Testis (tissue), 2 donors: ENCODE measurements at regions not wholly inside any gene's neighbourhood (a gene's known extent, or its start where the extent isn't known, plus 50 kb on each side); places are given as distances from the start of the nearest gene placed in this dataset.
"Not testable (repeated sequence)": the region's sequence is repeated elsewhere in the genome, so short reads cannot be mapped to it uniquely, and the experiment has no call there.

Experiments
- DNase-seq: peaks from one replicate; pipeline ENCODE4 v3.0.0-alpha.2; 2019
- H3K27ac ChIP-seq, 2 donors: fragments of 200-600 bp; sonication (generic); one replicate each; pipeline ENCODE4 v1.5.1; 2019
- H3K27me3 ChIP-seq: fragments of 200-600 bp; sonication (generic); one replicate; pipeline ENCODE4 v1.5.1; 2019
- H3K36me3 ChIP-seq: fragments of 200-600 bp; sonication (generic); one replicate; pipeline ENCODE4 v1.5.1; 2017; ENCODE audit warnings: low read depth; ENCODE audit errors: missing control alignments
- H3K4me1 ChIP-seq: fragments of 200-600 bp; sonication (generic); one replicate; pipeline ENCODE4 v1.5.1; 2019
- H3K4me3 ChIP-seq, 2 donors: fragments of 200-600 bp; sonication (generic); one replicate each; pipeline ENCODE4 v1.5.1; 2017 to 2019
- H3K9me3 ChIP-seq: fragments of 200-600 bp; sonication (generic); one replicate; pipeline ENCODE4 v1.5.1; 2017
- POLR2A ChIP-seq: fragments of 450-650 bp; IDR thresholded peaks from one replicate; pipeline ENCODE4 v1.6.1; 2017; ENCODE audit warnings: antibody characterized with exemption, mild to moderate bottlenecking, moderate library complexity
- WGBS, 2 donors: methylation state at CpG; one replicate each; pipeline ENCODE4 v1.1.5; 2018; 5-methylcytosine and 5-hydroxymethylcytosine counted together
- intact Hi-C: fragments of 100-400 bp; cut with DNase I; formaldehyde crosslinking; loops from one replicate; pipeline ENCODE4 v1.15.1; 2023; ENCODE audit warnings: low total_unique reads
- TF ChIP-seq, protein P1 (sequence below), 3 experiments: fragments of 450-650 bp in 2 of 3; fragments of 200-600 bp in 1 of 3; sonication (generic) in 1 of 3; IDR thresholded peaks; one replicate each; pipeline ENCODE4 v1.5.1; 2016 to 2019; ENCODE audit warnings: antibody characterized with exemption in 3 of 3, mild to moderate bottlenecking in 2 of 3, moderate library complexity in 1 of 3

DNA sequence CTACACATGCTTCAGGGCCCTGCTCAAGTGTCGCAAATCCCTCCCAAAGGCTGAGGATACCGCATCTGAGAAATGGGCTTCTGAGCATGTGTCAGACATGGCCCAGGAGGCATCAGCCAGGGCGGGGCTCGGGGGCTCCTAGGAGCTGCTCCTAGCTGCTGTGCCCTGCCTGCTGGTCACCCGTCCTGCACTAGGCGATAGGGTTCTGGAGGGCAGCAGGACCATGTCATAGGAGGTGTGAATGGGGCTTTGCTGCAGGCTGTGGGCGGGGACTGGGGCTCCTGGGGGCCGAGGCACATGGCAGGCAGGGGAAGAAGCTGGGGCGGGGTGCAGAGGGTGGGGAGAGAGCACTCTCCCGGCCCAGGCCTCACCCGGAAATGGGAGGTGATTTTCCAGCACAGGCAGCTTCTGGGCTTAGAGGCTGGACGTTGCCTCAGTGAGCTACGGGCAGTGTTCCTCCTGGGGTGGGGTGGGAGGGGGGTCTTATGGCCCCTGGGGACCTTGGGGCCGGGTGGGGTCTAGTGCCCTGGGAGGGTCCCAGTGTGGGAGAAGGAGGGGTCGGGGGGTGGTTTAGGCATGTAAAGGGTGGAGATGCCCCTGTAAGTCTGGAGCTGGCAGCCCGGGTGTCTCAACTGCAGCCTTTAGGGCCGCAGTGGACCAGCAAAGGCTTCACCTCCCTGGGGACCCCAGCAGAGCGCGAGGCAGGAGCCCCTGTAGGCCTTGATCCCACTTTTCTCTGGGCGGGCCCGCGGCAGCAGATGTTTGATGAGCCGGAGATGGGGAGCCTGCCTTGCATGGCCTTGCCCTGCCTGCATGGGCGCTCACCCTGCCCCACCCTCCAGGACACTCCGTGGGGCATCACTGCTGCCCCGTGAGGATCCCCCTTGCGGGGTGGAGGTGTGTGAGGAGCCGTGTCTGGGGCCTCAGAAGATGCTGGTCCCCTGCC lies 98.6 kb upstream of the LRPAP1 start:
- Histone ChIP-seq H3K27ac (no peak overlapping the region), H3K27me3 (no peaks in the 10 kb centered on the region), H3K4me1 (peaks cover 4% of the 10 kb centered on the region), H3K9me3 (no peaks in the 10 kb centered on the region), H3K4me3 (no peak overlapping the region), H3K36me3 (no peaks in the 10 kb centered on the region)
- DNase-seq = no peak
- TF ChIP-seq POLR2A = no peak
- TF ChIP-seq, protein P1, sequence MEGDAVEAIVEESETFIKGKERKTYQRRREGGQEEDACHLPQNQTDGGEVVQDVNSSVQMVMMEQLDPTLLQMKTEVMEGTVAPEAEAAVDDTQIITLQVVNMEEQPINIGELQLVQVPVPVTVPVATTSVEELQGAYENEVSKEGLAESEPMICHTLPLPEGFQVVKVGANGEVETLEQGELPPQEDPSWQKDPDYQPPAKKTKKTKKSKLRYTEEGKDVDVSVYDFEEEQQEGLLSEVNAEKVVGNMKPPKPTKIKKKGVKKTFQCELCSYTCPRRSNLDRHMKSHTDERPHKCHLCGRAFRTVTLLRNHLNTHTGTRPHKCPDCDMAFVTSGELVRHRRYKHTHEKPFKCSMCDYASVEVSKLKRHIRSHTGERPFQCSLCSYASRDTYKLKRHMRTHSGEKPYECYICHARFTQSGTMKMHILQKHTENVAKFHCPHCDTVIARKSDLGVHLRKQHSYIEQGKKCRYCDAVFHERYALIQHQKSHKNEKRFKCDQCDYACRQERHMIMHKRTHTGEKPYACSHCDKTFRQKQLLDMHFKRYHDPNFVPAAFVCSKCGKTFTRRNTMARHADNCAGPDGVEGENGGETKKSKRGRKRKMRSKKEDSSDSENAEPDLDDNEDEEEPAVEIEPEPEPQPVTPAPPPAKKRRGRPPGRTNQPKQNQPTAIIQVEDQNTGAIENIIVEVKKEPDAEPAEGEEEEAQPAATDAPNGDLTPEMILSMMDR (IDR thresholded peaks at IDR 0.05) = no peak
- intact Hi-C loops = no loop called here
- WGBS, 2 donors = 66% methylated on average over 24 of the region's 28 CpGs; no CpG with 5 or more reads in 1 of the 2 donors

DNA sequence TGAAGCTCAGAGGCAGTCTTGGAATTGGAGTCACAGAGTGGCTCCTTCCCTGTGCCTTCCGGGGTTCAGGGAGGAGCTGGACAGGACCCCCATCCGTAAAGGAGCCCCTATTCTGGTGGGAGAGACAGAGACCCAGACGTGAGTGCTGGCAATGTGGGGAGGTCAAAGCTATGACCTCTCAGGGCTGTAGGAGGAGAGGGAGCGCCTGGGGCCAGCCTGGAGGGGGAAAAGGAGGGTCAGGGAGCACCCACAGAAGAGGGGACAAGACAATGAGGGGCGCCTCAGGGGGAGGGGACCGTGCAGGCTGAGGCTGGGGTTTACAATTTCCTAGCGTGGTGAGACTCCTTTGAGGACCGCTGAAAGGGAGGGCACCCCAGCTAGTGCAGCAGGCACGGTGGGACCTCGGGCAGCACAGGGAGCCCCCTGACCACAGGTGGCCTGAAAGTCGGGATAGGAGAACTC lies 97.9 kb upstream of the LRPAP1 start:
- TF ChIP-seq, protein P1 (IDR thresholded peaks at IDR 0.05) = no peak
- no peak for TF ChIP-seq POLR2A
- WGBS, 2 donors = 62 to 67% methylated on average over 10 to 11 of the region's 11 CpGs
- H3K9me3 ChIP-seq = no peaks in the 10 kb centered on the region
- intact Hi-C loops = no loop called here
- no peaks in the 10 kb centered on the region for H3K36me3 ChIP-seq
- H3K27me3 ChIP-seq = no peaks in the 10 kb centered on the region
- no peak overlapping the region for H3K27ac ChIP-seq
- DNase-seq = no peak
- peaks cover 4% of the 10 kb centered on the region for H3K4me1 ChIP-seq
- no peak overlapping the region for H3K4me3 ChIP-seq

DNA sequence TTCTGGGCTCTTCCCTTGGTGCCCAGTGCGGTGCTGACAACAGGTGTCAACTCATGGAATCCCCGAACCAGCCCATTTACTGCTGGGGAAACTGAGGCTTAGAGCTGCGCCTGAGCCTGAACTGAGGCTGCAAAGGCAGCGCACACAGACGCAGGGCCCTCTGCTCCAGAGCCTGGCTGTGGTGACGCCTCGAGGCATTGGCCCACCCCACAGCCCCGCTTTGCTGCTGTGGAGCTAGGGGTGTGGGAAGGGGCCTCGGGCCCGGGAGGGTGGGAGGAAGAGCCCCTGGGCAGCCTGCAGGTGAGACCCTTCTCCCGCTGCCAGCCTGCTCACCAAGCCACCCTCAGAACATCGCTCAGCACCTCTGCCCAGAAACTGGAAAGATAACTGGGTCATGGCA lies 97.4 kb upstream of the LRPAP1 start:
- DNase-seq = no peak
- TF ChIP-seq POLR2A = no peak
- TF ChIP-seq, protein P1 (IDR thresholded peaks at IDR 0.05) = no peak
- intact Hi-C loops = no loop called here
- H3K4me3 ChIP-seq = no peak overlapping the region
- H3K27me3 ChIP-seq = no peaks in the 10 kb centered on the region
- H3K9me3 ChIP-seq = no peaks in the 10 kb centered on the region
- H3K4me1 ChIP-seq = peaks cover 4% of the 10 kb centered on the region
- H3K27ac ChIP-seq = no peak overlapping the region
- WGBS, 2 donors = 89 to 96% methylated on average over 6 to 12 of the region's 12 CpGs
- no peaks in the 10 kb centered on the region for H3K36me3 ChIP-seq

DNA sequence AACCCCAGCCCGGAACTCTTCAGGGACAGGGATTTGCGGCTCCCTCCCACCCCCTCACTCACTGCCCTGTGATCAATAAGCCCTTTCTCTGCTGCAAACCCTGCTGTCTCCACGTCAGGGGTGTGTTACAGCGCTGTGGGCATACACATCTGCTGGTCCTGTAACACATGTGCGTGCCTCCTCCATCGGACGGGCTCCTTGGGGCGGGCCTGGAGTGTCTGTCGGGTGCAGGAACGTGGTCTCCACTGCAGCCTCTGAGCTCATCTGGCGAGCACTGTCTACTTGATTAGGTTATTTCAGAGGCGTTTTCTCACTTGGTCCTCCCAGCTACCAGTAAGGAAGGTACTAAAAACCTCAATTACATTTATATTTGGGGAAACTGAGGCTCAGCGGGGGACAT lies 97.0 kb upstream of the LRPAP1 start:
- H3K36me3 ChIP-seq, H3K4me1 ChIP-seq, intact Hi-C loops, H3K27ac ChIP-seq, H3K4me3 ChIP-seq, DNase-seq, H3K9me3 ChIP-seq, H3K27me3 ChIP-seq: not testable (repeated sequence)
- 93 to 98% methylated on average over 11 to 13 of the region's 13 CpGs for WGBS, 2 donors

DNA sequence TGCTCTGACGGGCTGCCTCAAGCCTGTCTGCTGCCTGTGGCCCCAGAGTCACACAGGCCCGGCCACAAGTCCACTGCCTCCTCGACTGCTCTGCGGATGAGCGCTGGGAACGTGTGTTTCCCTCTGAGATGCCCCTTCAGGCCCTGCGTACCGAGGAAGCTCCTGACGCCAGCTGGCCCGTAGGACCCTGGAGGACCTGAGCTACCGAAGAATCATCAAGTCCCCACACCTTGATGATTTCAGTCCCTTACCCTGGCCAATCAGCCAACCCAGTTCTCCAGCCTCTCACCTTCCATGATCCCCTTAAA lies 96.6 kb upstream of the LRPAP1 start:
- DNase-seq = no peak
- 88 to 100% methylated on average over 4 to 11 of the region's 11 CpGs for WGBS, 2 donors
- Histone ChIP-seq H3K27me3 (no peaks in the 10 kb centered on the region), H3K27ac (no peak overlapping the region), H3K4me3 (no peak overlapping the region), H3K9me3 (no peaks in the 10 kb centered on the region), H3K36me3 (no peaks in the 10 kb centered on the region), H3K4me1 (peaks cover 4% of the 10 kb centered on the region)
- intact Hi-C loops = no loop called here
- TF ChIP-seq, protein P1 (IDR thresholded peaks at IDR 0.05) = no peak
- TF ChIP-seq POLR2A = no peak

DNA sequence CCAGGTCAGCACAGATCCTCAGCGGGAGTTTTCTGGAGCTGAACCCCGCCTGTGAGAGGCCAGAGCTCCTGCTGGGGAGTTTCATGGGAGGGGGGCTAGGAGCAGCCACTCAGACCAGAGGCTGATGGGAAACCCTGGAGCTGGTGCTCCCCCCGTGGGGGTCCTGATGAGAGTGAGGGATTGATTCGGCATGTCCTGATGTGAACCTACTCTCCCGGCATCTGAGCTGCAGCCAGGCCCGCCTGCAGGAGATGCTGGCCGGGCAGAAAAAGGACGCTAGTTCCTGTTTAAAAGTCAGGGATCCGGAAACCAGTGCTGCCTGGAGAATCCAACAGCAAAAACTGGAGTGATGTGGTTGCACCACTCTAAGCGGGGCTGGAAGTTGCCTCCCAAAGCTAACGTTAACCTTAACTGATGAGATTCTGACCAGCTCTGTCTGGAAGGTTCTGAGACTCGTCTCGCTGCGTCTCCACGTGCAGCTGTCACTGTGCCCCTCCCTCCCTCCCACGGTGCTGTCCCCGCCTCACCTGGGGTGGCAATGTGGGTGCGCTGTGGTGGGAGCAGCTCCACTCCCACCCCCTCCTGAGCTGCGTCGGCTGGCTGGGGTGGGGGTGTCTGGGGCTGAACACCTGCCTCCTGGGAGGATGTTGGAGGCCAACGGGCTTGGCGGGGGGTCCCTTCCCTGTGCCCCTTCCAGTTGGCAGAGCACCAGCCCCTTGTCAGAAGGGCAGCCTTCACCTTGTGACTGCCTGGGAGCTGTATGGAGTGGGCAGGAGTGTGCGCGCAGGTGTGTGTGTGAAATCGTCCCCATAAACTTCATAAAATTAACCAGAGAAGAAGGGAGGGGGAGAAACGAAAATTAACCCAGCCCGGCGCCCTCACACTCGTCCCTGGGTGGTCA lies 96.0 kb upstream of the LRPAP1 start:
- intact Hi-C loops, H3K27ac ChIP-seq, H3K36me3 ChIP-seq, H3K4me3 ChIP-seq, H3K4me1 ChIP-seq, DNase-seq, H3K27me3 ChIP-seq, H3K9me3 ChIP-seq: not testable (repeated sequence)
- 66 to 70% methylated on average over 11 to 26 of the region's 29 CpGs for WGBS, 2 donors

DNA sequence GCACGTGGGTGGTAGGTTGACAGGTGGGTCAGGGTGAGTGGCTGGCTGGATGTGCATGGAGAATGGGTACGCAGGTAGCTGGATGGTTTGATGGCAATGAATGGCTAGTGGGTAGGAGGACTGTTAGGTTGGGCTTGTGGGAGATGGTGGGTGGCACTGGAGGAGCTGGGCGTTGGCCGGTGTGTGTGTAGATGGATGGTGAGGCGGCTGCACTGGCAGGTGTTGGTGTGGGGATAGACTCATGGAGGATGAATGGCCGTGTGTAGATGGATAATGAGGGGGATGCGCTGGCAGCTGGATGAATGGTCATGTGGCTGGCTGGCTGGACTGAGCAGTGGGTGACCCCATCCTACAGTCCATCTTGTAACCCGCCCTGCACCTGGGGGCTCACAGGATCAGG lies 95.2 kb upstream of the LRPAP1 start:
- intact Hi-C loops, DNase-seq, H3K27ac ChIP-seq, H3K36me3 ChIP-seq, H3K4me3 ChIP-seq, H3K27me3 ChIP-seq, H3K9me3 ChIP-seq, H3K4me1 ChIP-seq: not testable (repeated sequence)
- WGBS, 2 donors = 80 to 95% methylated on average over 7 of the region's 8 CpGs
